Muscle layer of duodenum (tissue), 2 donors: ENCODE measurements at regions not wholly inside any gene's neighbourhood (a gene's known extent, or its start where the extent isn't known, plus 50 kb on each side); places are given as distances from the start of the nearest gene placed in this dataset.

Experiments used
- H3K27ac ChIP-seq: one replicate; pipeline ENCODE4 v1.7.0; 2013; ENCODE audit warnings: mild to moderate bottlenecking, low read length
- H3K27me3 ChIP-seq: one replicate; pipeline ENCODE4 v1.7.0; 2013; ENCODE audit warnings: low read depth, mild to moderate bottlenecking, control low read depth, low read length
- H3K36me3 ChIP-seq, 2 donors: one replicate each; pipeline ENCODE4 v1.7.0; 2013; ENCODE audit warnings: low read length in 2 of 2, control low read depth in 1 of 2, mild to moderate bottlenecking in 1 of 2; ENCODE audit not compliant: insufficient read depth in 2 of 2, control insufficient read depth in 1 of 2
- H3K4me1 ChIP-seq, 2 donors: one replicate each; pipeline ENCODE4 v1.7.0; 2013; ENCODE audit warnings: low read length in 2 of 2, mild to moderate bottlenecking in 2 of 2, control low read depth in 1 of 2, moderate library complexity in 1 of 2; ENCODE audit not compliant: insufficient read depth in 2 of 2, control insufficient read depth in 1 of 2
- H3K4me3 ChIP-seq, 2 donors: one replicate each; pipeline ENCODE4 v1.7.0; 2013; ENCODE audit warnings: low read length in 2 of 2, low read depth in 1 of 2, mild to moderate bottlenecking in 1 of 2
- H3K9me3 ChIP-seq, 2 donors: one replicate each; pipeline ENCODE4 v1.7.0; 2013; ENCODE audit warnings: low read length in 2 of 2, control low read depth in 1 of 2, mild to moderate bottlenecking in 1 of 2; ENCODE audit not compliant: control insufficient read depth in 1 of 2
- donor health status: healthy.

GRCh38 chrX:45614853-45615252, 414.2 kb upstream of the DIPK2B start:
- Histone ChIP-seq H3K27me3 (no peaks in the 10 kb centered on the region), H3K9me3 (peaks cover 0 to 5% of the 10 kb centered on the region in 2 donors), H3K4me3 (no peak overlapping the region), H3K36me3 (no peaks in the 10 kb centered on the region), H3K27ac (no peak overlapping the region), H3K4me1 (no peaks in the 10 kb centered on the region)

GRCh38 chrX:45602151-45602550, 401.5 kb upstream of the DIPK2B start:
- Histone ChIP-seq H3K9me3 (no peaks in the 10 kb centered on the region), H3K4me3 (no peak overlapping the region), H3K27me3 (no peaks in the 10 kb centered on the region), H3K36me3 (no peaks in the 10 kb centered on the region), H3K27ac (no peak overlapping the region), H3K4me1 (peaks cover 0 to 4% of the 10 kb centered on the region in 2 donors)

- Histone ChIP-seq H3K4me3 (no peak overlapping the region), H3K27ac (no peak overlapping the region), H3K9me3 (no peaks in the 10 kb centered on the region), H3K27me3 (no peaks in the 10 kb centered on the region), H3K36me3 (no peaks in the 10 kb centered on the region), H3K4me1 (peaks cover 0 to 4% of the 10 kb centered on the region in 2 donors)
These were observed 400.4 kb upstream of the DIPK2B start for GRCh38 chrX:45601052-45601451.

DNA sequence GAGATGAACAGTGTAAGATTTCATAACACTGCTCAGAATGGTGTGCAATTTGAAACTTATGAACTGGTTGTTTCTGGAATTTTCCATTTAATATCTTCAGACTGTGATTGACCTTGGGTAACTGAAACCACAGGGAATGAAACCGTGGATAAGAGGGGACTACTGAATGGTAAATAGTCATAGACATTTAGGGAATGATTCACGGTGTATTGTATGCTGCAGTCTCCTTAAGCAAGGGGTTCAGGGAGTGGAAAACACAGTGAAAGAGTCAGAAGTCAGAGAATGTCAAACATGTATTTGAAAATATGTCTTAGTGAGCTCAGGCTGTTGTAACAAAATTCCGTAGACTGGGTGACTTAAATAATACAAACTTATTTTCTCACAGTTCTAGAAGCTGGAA, 398.2 kb upstream of the DIPK2B start:
- H3K27ac ChIP-seq = no peak overlapping the region
- H3K36me3 ChIP-seq = no peaks in the 10 kb centered on the region
- peaks cover 0 to 4% of the 10 kb centered on the region in 2 donors for H3K4me1 ChIP-seq
- no peak overlapping the region for H3K4me3 ChIP-seq
- no peaks in the 10 kb centered on the region for H3K27me3 ChIP-seq
- no peaks in the 10 kb centered on the region for H3K9me3 ChIP-seq

- Histone ChIP-seq H3K4me1 (no peaks in the 10 kb centered on the region), H3K4me3 (no peak overlapping the region), H3K27ac (no peak overlapping the region), H3K9me3 (no peaks in the 10 kb centered on the region), H3K36me3 (no peaks in the 10 kb centered on the region), H3K27me3 (no peaks in the 10 kb centered on the region)
These were observed 395.6 kb upstream of the DIPK2B start for GRCh38 chrX:45596188-45596808.

DNA sequence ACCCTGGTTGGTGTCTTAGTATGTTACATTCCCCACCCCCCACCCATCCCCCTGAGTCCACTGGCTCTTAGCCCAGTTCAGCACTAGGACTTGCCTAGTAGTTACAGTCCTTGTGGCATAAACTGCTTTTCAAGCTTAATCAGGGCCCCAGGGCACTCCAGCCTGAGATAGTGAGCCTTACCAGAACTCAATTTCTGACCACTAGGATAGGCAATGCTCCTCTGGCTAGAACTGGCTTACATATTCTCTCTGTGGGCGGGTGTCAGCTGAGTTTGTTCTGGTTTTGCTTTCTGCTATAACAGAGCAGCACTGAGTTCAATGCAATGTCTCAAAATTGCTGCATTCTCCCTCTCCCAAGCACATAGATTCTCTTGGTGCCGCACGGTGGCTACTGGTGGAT, 391.4 kb upstream of the DIPK2B start:
- H3K36me3 ChIP-seq = no peaks in the 10 kb centered on the region

DNA sequence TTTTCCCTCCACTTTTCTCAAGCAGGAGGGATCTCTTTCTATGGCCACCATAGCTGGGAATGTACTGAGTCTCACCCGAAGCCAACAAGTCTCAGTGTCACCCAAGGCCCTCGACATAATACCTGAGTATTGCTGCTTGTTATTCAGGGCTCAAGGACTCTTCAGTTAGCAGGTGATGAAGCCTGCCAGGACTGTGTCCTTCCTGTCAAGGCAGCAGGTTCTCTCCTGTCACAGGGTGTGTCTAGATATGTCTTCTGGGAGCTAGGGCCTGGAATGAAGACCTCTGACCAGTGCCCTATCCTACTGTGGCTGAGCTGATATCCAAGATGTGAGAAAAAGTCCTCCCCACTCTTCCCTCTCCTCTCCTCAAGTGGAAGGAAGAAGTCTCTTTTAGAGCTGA, 391.0 kb upstream of the DIPK2B start:
- no peaks in the 10 kb centered on the region for H3K36me3 ChIP-seq
- H3K27ac ChIP-seq = no peak overlapping the region
- H3K9me3 ChIP-seq = no peaks in the 10 kb centered on the region
- no peaks in the 10 kb centered on the region for H3K4me1 ChIP-seq
- H3K27me3 ChIP-seq = no peaks in the 10 kb centered on the region
- H3K4me3 ChIP-seq = no peak overlapping the region

More for the DNA sequence above, 391.4 kb upstream of the DIPK2B start:
- Histone ChIP-seq H3K4me1 (no peaks in the 10 kb centered on the region), H3K4me3 (no peak overlapping the region), H3K27me3 (no peaks in the 10 kb centered on the region), H3K9me3 (no peaks in the 10 kb centered on the region), H3K27ac (no peak overlapping the region)

GRCh38 chrX:45584717-45585116, 384.0 kb upstream of the DIPK2B start:
- H3K4me1 ChIP-seq = no peaks in the 10 kb centered on the region
- H3K9me3 ChIP-seq = peaks cover 0 to 3% of the 10 kb centered on the region in 2 donors
- no peak overlapping the region for H3K4me3 ChIP-seq
- H3K27ac ChIP-seq = no peak overlapping the region
- H3K36me3 ChIP-seq = no peaks in the 10 kb centered on the region
- no peaks in the 10 kb centered on the region for H3K27me3 ChIP-seq

DNA sequence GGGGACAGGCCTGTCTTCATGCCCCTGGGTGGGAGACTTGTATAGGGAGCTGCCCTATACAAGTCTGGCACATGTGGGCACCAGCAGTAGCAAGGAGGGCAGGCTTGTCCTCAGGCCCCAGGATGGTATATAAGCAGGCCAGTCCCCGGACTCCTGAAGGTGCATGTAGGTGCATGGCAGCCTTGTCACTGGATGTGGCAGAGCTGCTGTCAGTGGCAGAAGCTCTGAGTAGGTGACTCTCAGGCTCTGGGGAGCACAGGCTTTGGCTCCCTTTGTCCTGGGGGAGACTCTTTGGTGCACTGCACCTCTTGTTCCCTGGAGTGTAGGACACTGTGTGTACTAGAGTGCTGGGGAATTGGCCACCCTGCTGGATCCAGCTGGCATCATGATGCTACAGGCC, 376.7 kb upstream of the DIPK2B start:
- Histone ChIP-seq H3K9me3 (peaks cover 0 to 3% of the 10 kb centered on the region in 2 donors), H3K4me1 (no peaks in the 10 kb centered on the region), H3K27ac (no peak overlapping the region), H3K4me3 (no peak overlapping the region), H3K36me3 (no peaks in the 10 kb centered on the region), H3K27me3 (no peaks in the 10 kb centered on the region)

GRCh38 chrX:45571453-45571852, 370.8 kb upstream of the DIPK2B start:
- H3K9me3 ChIP-seq = no peaks in the 10 kb centered on the region
- H3K27ac ChIP-seq = no peak overlapping the region
- no peak overlapping the region for H3K4me3 ChIP-seq
- H3K4me1 ChIP-seq = no peaks in the 10 kb centered on the region
- H3K27me3 ChIP-seq = no peaks in the 10 kb centered on the region
- H3K36me3 ChIP-seq = no peaks in the 10 kb centered on the region

- Histone ChIP-seq H3K4me3 (no peak overlapping the region), H3K27me3 (no peaks in the 10 kb centered on the region), H3K27ac (no peak overlapping the region), H3K4me1 (no peaks in the 10 kb centered on the region), H3K9me3 (no peaks in the 10 kb centered on the region), H3K36me3 (no peaks in the 10 kb centered on the region)
These were observed 365.8 kb upstream of the DIPK2B start for GRCh38 chrX:45566456-45566855.

- H3K36me3 ChIP-seq = no peaks in the 10 kb centered on the region
- H3K4me3 ChIP-seq = no peak overlapping the region
- H3K9me3 ChIP-seq = no peaks in the 10 kb centered on the region
- no peaks in the 10 kb centered on the region for H3K4me1 ChIP-seq
- H3K27ac ChIP-seq = no peak overlapping the region
- H3K27me3 ChIP-seq = no peaks in the 10 kb centered on the region
These were observed 356.7 kb upstream of the DIPK2B start for GRCh38 chrX:45557387-45557786.
